AG09319 (cell line): ENCODE measurements at regions not wholly inside any gene's neighbourhood (a gene's known extent, or its start where the extent isn't known, plus 50 kb on each side); places are given as distances from the start of the nearest gene placed in this dataset.

Experiments
- DNase-seq: peaks from one replicate; pipeline ENCODE4 v3.0.0-alpha.2; 2010; ENCODE audit warnings: low read depth; ENCODE audit errors: extremely low read depth
- CTCF ChIP-seq: IDR thresholded peaks from 2 replicates; pipeline ENCODE4 v1.5.1; 2011; ENCODE audit warnings: low read depth, mild to moderate bottlenecking, inconsistent platforms, low read length, moderate library complexity

- DNase-seq = no peak
- no peak for TF ChIP-seq CTCF
Observed at GRCh38 chr10:125460326-125460725, 222.6 kb downstream of the TEX36 start.

DNA sequence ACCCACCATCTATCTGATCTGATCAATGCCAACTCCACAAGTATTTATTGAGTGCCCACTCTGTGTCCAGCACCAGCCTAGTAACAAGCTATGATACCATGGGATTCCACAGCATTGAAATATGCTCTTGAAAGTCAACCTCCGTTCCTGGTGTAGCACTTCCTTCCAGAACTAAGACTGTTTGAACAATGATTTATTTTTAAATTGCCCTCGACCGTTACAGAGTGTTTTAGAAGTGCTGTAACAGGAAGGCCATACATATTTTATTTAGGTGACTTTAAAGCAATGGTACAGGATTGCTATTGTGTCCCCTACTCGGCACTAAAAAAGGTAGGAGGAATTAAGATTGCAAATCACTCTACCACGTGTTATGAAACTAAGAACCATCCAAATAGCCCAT, 225.6 kb downstream of the TEX36 start:
- DNase-seq = no peak
- TF ChIP-seq CTCF = no peak

- TF ChIP-seq CTCF = no peak
Observed at GRCh38 chr10:125455855-125456254, 227.1 kb downstream of the TEX36 start.

DNA sequence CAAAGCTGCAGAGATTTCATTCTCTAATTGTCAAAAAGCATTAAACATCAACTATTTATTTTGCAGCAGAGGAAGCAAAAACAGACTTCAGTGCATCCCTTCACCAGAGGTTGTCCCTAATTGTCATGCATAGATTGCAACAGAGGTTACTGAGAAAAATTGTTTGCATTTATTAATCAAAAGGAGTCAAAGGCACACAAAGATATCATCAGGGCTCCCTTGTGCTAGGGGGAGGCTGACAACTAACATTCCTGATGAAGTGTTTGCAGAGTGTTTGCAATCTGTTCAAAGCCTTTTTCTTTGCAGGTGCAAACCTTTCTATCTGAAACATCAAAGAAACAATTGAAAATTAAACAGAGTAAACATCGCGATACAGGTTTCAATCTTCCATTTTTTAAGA, 227.5 kb downstream of the TEX36 start:
- DNase-seq = no peak

More at GRCh38 chr10:125455855-125456254, 227.1 kb downstream of the TEX36 start:
- no peak for DNase-seq

GRCh38 chr10:125451319-125451718, 231.6 kb downstream of the TEX36 start:
- no peak for DNase-seq
- no peak for TF ChIP-seq CTCF

More for the DNA sequence above, 227.5 kb downstream of the TEX36 start:
- no peak for TF ChIP-seq CTCF

DNA sequence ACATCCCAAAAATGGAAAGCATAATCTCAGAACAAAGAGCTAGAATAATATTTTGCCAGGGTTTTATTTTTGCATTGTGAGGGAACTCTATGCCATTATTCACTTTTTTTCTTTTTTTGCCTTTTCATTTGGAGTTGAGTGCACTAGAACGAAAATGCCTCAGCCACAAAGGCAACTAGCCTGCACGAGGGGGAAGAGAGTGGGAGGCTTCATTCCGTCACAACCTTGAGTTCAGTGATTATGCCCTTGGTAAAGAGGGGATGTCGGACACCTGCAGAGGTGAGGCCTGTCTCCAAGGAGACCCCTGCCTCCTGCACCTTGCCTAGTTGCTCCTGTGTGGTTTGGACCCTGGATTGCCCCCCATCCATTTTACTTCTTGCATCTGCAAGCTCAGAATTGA, 232.7 kb downstream of the TEX36 start:
- DNase-seq = no peak
- TF ChIP-seq CTCF = no peak

- no peak for TF ChIP-seq CTCF
- DNase-seq = no peak
Observed at GRCh38 chr10:125449571-125449970, 233.4 kb downstream of the TEX36 start.
